Chondrocyte (in vitro differentiated cells): ENCODE measurements at regions not wholly inside any gene's neighbourhood (a gene's known extent, or its start where the extent isn't known, plus 50 kb on each side); places are given as distances from the start of the nearest gene placed in this dataset.

Experiments
- DNase-seq: peaks from one replicate; pipeline ENCODE4 v3.0.0; 2021; ENCODE audit warnings: mixed read lengths, low spot score
- H3K27ac Mint-ChIP-seq: one replicate; pipeline ENCODE4 v1.8.0; 2021; ENCODE audit warnings: mild to moderate bottlenecking, moderate library complexity, mixed read lengths; ENCODE audit not compliant: unreplicated experiment
- H3K27me3 Mint-ChIP-seq: 2 replicates; pipeline ENCODE4 v1.8.0; 2021; ENCODE audit warnings: low read depth, mixed read lengths
- H3K36me3 Mint-ChIP-seq: 2 replicates; pipeline ENCODE4 v1.8.0; 2021; ENCODE audit warnings: low read depth, mixed read lengths
- H3K4me1 Mint-ChIP-seq: 2 replicates; pipeline ENCODE4 v1.8.0; 2021; ENCODE audit warnings: low read depth, mild to moderate bottlenecking, mixed read lengths
- H3K4me3 Mint-ChIP-seq: one replicate; pipeline ENCODE4 v1.8.0; 2021; ENCODE audit warnings: mild to moderate bottlenecking, moderate library complexity, mixed read lengths; ENCODE audit not compliant: unreplicated experiment
- H3K9me3 Mint-ChIP-seq: 2 replicates; pipeline ENCODE4 v1.8.0; 2021; ENCODE audit warnings: low read depth, mixed read lengths
- CTCF ChIP-seq: fragments of 200-600 bp; sonication (generic); IDR thresholded peaks from 2 replicates; pipeline ENCODE4 v1.5.0; 2021; ENCODE audit warnings: antibody characterized with exemption, mild to moderate bottlenecking, moderate library complexity

GRCh38 chr7:142608630-142609428 lies 140.4 kb upstream of the PRSS1 start:
- Mint-ChIP-seq H3K27me3 (peaks cover 27% of the 10 kb centered on the region), H3K27ac (no peak overlapping the region), H3K36me3 (no peaks in the 10 kb centered on the region), H3K4me1 (no peaks in the 10 kb centered on the region), H3K9me3 (no peaks in the 10 kb centered on the region), H3K4me3 (no peak overlapping the region)
- no peak for DNase-seq
- TF ChIP-seq CTCF, result no peak

- no peak for TF ChIP-seq CTCF
- no peak overlapping the region for H3K4me3 Mint-ChIP-seq
- peaks cover 27% of the 10 kb centered on the region for H3K27me3 Mint-ChIP-seq
- H3K27ac Mint-ChIP-seq, result no peak overlapping the region
- H3K36me3 Mint-ChIP-seq, result no peaks in the 10 kb centered on the region
- no peaks in the 10 kb centered on the region for H3K4me1 Mint-ChIP-seq
- H3K9me3 Mint-ChIP-seq, result no peaks in the 10 kb centered on the region
- DNase-seq, result no peak
These were observed 141.9 kb upstream of the PRSS1 start for GRCh38 chr7:142607351-142607750.

- no peaks in the 10 kb centered on the region for H3K36me3 Mint-ChIP-seq
- no peak for TF ChIP-seq CTCF
- H3K27me3 Mint-ChIP-seq, result peaks cover 33% of the 10 kb centered on the region
- no peaks in the 10 kb centered on the region for H3K4me1 Mint-ChIP-seq
- no peak for DNase-seq
- H3K4me3 Mint-ChIP-seq, result no peak overlapping the region
- H3K9me3 Mint-ChIP-seq, result no peaks in the 10 kb centered on the region
- no peak overlapping the region for H3K27ac Mint-ChIP-seq
These were observed 143.2 kb upstream of the PRSS1 start for GRCh38 chr7:142606081-142606480.

GRCh38 chr7:142604671-142605070 lies 144.6 kb upstream of the PRSS1 start:
- H3K36me3 Mint-ChIP-seq, result no peaks in the 10 kb centered on the region
- H3K9me3 Mint-ChIP-seq, result no peaks in the 10 kb centered on the region
- no peak for TF ChIP-seq CTCF
- peaks cover 37% of the 10 kb centered on the region for H3K27me3 Mint-ChIP-seq
- H3K4me1 Mint-ChIP-seq, result no peaks in the 10 kb centered on the region
- no peak overlapping the region for H3K27ac Mint-ChIP-seq
- no peak for DNase-seq
- no peak overlapping the region for H3K4me3 Mint-ChIP-seq

- Mint-ChIP-seq H3K27ac (no peak overlapping the region), H3K27me3 (peaks cover 36% of the 10 kb centered on the region), H3K4me1 (no peaks in the 10 kb centered on the region), H3K9me3 (no peaks in the 10 kb centered on the region), H3K4me3 (no peak overlapping the region), H3K36me3 (no peaks in the 10 kb centered on the region)
- peak; percentile 94 for TF ChIP-seq CTCF
- no peak for DNase-seq
These were observed 145.3 kb upstream of the PRSS1 start for GRCh38 chr7:142603870-142604448.
